Erythroblast (primary cell): ENCODE measurements at regions not wholly inside any gene's neighbourhood (a gene's known extent, or its start where the extent isn't known, plus 50 kb on each side); places are given as distances from the start of the nearest gene placed in this dataset.

Source experiments
- DNase-seq, 2 experiments: peaks; one replicate each; lab custom pipeline; 2025; lab: John Stamatoyannopoulos, UW
- GATA1 ChIP-seq: IDR thresholded peaks from 2 replicates; pipeline ENCODE4 v1.6.1; 2011; ENCODE audit warnings: low read depth, mild to moderate bottlenecking, control low read depth, low read length, moderate library complexity
- POLR2A ChIP-seq: IDR thresholded peaks from 2 replicates; pipeline ENCODE4 v1.6.1; 2011; ENCODE audit warnings: mild to moderate bottlenecking, low read length

DNA sequence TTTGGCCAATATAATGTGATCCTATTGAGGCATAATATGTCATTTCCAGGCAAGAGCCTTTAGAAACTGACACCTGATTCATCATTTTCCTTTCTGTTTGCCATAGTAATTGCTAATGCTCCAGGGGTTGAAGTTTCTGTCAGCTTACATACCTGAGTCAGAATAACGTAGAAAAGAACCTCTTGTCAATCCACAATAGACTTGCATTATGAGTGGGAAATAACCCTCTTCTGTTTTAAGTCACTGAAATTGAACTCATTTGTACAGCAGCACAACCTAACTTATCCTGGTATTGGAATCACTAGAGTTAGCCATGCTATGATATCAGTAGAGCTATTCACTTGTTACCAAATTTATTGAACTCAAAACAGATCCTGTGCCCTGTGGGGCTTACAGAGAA is 101.7 kb upstream of the TP63 start:
- no peak for DNase-seq
- TF ChIP-seq POLR2A (no peak), GATA1 (no peak)

DNA sequence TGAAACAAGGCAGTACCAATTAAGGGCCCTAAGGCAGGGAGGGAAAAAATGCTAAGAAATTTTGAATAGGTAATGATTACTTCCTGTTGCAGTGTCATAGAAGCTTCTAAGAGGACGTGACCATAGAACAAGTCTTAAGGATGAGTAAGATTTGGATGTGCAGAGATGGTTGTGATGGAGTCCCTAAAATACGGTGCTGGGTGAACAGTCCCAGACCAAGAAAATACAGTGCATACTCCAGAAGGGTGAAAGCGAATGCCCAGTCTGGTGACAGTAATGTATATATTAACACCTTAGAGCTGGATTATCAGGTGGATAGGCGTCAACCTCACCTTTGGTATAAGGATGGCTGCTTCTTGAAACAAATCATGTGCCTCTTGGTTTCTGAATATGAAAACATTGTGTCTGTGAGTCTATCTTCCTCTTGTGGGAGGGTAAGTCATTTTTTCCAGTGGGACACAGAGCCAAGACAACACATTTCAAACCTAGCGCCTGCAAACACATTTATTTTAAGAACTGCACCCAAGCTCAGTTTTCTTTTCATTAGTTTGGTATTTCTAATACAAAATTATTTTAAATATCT is 101.2 kb upstream of the TP63 start:
- TF ChIP-seq GATA1 (no peak), POLR2A (no peak)
- no peak for DNase-seq

DNA sequence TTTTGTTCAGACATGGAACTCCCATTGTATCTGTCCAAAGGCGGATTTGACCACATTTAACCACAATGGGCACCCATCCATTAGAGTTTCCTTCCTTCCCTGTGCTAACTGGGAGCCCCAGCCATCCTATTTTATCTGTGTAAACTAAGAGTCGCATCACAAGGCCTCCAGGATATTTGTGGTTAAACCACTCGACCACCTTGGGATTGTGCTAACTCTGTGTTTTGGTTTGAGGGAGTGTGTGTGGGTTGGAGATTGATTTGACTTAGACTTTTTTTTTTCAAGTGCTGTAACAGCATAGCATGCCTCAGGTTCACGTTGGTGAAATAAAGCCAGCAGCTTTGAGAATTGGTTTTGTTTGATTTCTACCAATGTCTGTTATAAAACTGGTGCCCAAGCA is 100.4 kb upstream of the TP63 start:
- no peak for DNase-seq

DNA sequence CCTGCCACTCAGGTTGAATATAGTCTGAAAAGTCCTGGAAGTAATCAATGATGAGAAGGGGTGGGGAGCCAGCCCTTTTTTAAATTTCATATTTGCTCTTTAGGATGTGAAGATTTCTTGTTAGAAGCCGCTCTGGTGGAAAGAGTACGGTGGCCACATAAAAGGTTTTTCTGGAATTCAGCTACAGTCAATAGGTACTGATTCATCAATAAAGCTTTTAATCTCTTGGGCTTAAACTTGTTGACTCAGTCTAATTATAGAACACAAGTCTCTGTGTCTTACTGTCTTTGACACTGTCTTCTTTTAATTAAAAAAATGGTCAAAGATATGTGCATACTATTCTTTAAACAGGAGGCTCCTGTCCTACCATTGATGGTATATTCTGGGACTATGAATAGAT is 99.9 kb upstream of the TP63 start:
- no peak for DNase-seq
- no peak for TF ChIP-seq GATA1
- TF ChIP-seq POLR2A: no peak

More for the DNA sequence above, 100.4 kb upstream of the TP63 start:
- TF ChIP-seq POLR2A: no peak
- TF ChIP-seq GATA1: no peak

DNA sequence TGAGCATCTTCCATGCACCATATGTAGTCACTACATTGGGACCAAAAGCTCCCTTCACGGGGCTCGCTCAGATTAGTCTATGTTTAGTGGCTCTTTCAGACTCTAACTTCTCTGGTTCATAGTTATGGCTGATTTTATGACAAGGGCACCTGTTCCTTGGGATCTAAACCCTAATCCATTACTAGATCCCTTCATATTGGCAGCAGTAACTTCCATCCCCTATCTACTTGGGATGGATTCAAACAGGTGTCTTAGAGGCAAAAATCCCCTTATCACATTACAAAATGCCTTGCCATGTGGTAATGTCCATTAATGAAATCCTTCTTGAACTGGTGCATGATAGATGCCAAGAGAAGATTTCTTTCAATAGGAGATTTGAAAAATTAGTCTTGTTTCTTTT is 96.7 kb upstream of the TP63 start:
- TF ChIP-seq GATA1 (no peak), POLR2A (no peak)

DNA sequence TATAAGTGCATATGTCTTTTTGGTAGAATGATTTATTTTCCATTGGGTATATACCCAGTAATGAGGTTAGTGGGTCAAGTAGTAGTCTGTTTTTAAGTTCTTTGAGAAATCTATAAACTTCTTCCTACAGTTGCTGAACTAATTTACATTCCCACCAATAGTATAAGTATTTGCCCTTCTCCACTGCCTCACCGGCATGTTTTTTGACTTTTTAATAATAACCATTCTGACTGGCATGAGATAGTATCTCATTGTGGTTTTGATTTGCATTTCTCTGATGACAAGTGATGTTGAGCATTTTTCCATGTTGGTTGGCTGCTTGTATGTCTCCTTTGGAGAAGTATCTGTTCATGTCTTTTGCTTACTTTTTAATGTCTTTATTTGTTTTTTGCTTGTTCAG is 94.1 kb upstream of the TP63 start:
- no peak for DNase-seq
- TF ChIP-seq POLR2A (no peak), GATA1 (no peak)

More for the DNA sequence above, 96.7 kb upstream of the TP63 start:
- no peak for DNase-seq

DNA sequence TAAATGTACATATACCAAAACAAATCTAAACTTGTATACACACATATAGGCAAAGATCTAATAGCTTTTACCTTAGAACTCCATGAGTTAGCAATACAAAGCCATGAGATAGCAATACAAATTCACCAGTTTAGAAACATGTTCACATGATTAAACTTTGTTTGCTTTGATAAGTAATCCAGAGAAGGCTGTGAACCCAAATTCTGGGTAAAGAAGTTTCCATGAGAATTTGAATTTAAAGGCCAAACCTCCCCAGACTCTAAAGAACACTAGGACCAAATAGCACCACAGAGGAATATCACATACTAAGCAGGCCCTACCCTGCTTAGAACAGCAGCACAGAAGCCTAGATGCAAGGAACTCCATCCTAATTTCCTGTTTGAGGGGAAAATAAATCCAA is 83.7 kb upstream of the TP63 start:
- no peak for TF ChIP-seq GATA1
- no peak for TF ChIP-seq POLR2A
- no peak for DNase-seq

DNA sequence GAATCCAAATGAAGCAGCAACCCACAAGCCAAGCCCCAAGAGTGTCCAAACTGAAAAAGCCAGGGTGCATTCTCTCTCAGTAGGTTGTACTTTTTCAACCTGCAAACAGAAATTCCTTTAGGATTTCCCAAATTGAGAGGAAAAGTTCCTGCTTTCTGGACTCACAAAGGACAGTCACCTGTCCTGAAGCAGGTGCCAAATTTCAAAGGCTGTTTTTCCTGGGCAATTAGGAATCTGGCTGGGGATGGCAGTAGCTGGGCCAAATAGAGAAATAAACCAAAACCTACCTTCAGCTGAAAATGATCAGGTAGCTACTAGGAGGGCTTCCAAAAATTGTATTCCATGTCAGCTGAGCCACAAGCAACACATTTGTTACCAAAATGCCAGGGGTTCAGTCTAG is 83.1 kb upstream of the TP63 start:
- TF ChIP-seq POLR2A: no peak
- TF ChIP-seq GATA1: no peak
- no peak for DNase-seq

DNA sequence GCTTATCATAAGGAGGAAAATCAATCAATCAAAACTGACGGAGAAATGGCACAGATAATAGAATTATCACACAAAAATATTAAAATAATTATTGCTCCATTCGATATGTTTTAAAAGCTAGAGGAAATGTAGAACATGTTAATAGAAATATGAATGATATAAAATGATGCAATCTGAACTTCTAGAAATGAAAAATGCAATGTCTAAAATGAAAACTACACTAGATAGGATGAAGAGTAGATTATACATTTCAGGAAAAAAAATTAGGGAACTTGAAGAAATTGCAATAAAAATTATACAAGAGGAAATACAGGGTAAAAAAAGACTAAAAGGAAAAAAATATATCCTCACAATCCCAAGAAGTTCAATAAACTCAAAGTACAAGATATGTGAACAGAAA is 80.2 kb upstream of the TP63 start:
- TF ChIP-seq POLR2A (no peak), GATA1 (no peak)
- DNase-seq: no peak

DNA sequence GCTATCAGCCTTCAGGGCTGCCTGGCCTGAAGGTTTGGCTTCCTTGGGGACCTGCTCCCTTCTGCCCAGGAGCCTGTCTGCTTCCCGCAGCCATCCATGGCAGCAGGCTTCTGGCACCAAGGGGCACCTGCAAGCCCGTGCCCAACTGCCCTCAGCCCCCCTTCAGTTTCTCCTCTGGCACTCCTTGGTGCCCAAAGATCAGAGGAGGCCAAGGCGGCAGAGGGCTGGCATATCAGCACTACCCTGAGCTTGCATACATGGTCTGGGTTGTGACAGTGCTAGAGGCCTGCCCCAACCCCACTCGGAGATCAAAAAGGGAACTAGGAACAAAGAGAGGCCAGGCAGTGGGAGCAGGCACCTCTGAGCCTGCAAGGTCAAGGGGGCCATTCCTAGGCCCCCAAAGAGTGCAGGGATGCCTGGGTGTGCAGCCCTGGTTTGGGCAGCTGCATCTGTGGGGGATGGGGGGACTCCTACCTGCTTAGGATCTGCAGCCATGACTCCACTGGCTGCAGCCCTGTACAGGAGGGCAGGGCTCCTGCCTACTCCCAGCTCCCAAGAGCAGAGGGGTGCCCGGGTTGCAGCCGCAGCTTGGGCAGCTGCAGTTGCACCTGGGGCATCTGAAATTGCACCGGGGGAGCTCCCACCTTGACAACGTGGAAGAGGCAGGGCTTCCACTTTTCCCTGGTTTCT is 76.2 kb upstream of the TP63 start:
- DNase-seq: no peak
- TF ChIP-seq GATA1 (no peak), POLR2A (no peak)

DNA sequence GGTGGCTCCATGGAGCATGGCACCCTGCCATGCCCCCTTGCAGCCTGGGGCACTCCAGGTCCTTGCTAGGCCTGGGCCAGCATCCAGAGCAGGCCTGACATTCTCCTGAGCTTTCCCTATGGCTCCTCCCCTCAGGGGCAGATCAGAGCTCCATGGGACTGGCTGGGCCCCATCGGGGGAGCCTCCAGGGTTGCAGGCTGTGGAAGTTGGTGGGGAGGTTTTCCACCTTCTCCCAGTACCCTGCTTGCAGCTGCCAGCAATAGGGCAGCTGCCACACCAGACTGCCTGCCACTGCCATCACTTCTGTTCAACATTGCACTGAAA is 75.7 kb upstream of the TP63 start:
- TF ChIP-seq GATA1: no peak
- TF ChIP-seq POLR2A: no peak
- DNase-seq: no peak

DNA sequence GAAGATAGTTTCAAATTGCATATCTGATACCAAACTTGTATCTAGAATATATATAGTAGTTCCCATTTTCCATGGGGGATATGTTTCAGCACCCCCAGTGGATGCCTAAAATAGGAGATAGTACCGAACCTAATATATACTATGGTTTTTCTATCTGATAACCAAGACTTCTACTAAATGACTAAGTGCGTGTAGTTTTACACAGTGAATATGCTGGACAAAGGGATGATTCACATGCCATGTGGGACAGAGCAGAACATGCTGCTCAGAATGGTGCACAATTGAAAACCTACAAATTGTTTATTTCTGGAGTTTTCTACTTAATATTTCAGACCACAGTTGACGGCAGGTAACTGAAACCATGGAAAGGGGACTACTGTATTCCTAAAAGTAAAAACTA is 73.4 kb upstream of the TP63 start:
- DNase-seq: no peak
- TF ChIP-seq POLR2A: no peak

DNA sequence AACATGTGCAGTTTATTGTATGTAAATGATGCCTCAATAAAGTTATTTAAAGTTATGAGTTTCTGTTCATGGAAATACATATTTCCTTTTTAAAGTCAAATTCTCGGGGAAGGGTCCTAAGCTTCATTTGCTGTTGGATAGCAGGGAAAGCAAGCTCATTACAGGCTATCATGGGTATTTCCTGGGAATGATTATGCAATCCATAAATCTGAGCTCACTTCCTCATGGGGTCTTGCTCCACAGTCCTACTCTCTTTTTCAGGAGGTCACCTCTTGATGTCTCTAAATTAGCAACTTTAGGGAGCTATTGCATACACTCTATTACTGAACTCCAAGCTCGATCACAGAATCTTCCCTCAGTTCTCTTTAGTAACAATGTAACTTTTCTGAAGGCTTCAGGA is 69.9 kb upstream of the TP63 start:
- no peak for DNase-seq

DNA sequence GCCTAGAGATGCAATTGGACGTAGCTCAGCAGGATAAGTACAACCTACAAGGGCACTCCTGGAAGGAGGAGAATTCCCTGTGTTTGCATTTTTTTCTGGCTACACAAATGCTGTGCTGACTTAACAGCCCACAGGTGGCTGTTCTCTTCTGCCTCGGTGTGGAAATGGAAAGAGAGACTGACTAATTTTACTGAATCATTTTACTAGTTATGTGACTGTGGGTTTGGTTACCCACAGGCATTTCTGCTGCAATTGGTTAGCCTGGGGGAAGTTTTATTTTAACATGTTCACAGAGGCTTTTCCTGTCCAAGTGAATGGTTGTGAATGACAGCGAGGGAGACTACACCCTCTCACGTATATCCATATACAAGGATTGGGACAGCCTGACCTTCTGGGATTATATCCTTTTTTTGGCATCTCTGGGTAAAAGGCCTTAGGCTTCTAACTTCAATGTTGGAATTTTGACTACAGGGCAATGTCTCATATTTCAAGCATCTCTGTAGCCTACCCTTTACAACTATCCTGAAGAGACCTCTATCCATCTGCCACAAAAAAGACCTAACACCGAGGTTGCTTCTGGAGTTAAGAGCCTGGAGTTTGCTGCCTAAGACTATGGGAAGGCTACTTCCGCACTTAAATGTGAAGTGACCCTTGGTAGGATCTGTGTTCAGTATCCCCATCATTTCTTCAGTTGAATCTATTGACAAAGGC is 67.2 kb upstream of the TP63 start:
- DNase-seq: no peak
- no peak for TF ChIP-seq GATA1
- no peak for TF ChIP-seq POLR2A

More for the DNA sequence above, 69.9 kb upstream of the TP63 start:
- TF ChIP-seq POLR2A (no peak), GATA1 (no peak)
